GM12874 (cell line): ENCODE measurements at regions not wholly inside any gene's neighbourhood (a gene's known extent, or its start where the extent isn't known, plus 50 kb on each side); places are given as distances from the start of the nearest gene placed in this dataset.

Experiments
- CTCF ChIP-seq: IDR thresholded peaks from 2 replicates; pipeline ENCODE4 v1.5.1; 2011; ENCODE audit warnings: low read depth, mild to moderate bottlenecking, control low read depth, low read length, moderate library complexity; ENCODE audit not compliant: insufficient read depth

- no peak for TF ChIP-seq CTCF
Observed at GRCh38 chr15:31169558-31169957, 68.0 kb upstream of the TRPM1 start.

GRCh38 chr15:31171731-31172130, 70.2 kb upstream of the TRPM1 start:
- TF ChIP-seq CTCF = no peak

GRCh38 chr15:31172606-31173005, 71.1 kb upstream of the TRPM1 start:
- no peak for TF ChIP-seq CTCF

GRCh38 chr15:31173790-31174450, 72.4 kb upstream of the TRPM1 start:
- TF ChIP-seq CTCF = no peak

GRCh38 chr15:31175484-31175883, 74.0 kb upstream of the TRPM1 start:
- no peak for TF ChIP-seq CTCF

- TF ChIP-seq CTCF = no peak
Observed at GRCh38 chr15:31177951-31178350, 76.4 kb upstream of the TRPM1 start.

GRCh38 chr15:31178705-31179104, 77.2 kb upstream of the TRPM1 start:
- no peak for TF ChIP-seq CTCF
